Endometrial microvascular endothelial cells (primary cell): ENCODE measurements at regions not wholly inside any gene's neighbourhood (a gene's known extent, or its start where the extent isn't known, plus 50 kb on each side); places are given as distances from the start of the nearest gene placed in this dataset.
"Not testable (repeated sequence)": the region's sequence is repeated elsewhere in the genome, so short reads cannot be mapped to it uniquely, and the experiment has no call there.

Experiments
- in situ Hi-C: cut with HindIII; loops from 2 replicates; pipeline ENCODE4 v1.10.0; 2017; ENCODE audit warnings: low sequenced_read_pairs, low pct_unique_long_range_greater_than_20kb; ENCODE audit errors: inconsistent ontology term

DNA sequence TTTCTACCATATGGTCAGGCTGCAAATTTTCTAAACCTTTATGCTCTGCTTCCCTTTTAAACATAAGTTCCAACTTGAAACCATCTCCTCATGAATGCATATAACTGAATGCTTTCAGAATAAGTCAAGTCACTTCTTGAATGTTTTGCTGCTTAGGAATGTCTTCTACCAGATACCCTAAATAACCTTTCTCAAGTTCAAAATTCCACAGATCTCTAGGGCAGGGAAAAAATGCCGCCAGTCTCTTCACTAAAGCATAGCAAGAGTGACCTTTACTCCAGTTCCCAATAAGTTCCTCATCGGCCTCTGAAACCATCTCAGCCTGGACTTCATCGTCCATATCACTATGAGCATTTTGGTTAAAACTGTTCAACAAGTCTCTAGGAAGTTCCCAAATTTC is 1011.2 kb upstream of the CITED2 start:
- in situ Hi-C loops: no loop called here

DNA sequence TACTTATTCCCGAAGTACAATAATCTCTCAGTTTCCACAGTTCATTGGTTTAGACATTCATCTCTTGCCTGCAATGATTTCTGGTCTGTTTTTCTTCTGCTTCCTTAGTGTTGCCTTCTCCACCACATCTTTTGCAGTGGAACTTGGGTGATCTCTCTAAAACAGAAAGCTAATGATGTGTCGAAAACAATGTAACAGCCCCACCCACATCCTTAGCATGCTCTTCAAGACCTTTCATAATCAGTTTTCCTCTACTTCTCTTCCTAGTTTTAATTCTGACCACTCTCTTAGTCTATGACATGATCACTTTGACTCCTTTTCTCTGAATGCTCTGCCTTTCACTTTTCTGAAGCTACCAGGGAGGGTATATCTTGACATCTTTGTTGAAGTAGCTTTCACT is 1007.9 kb upstream of the CITED2 start:
- in situ Hi-C loops: no loop called here

DNA sequence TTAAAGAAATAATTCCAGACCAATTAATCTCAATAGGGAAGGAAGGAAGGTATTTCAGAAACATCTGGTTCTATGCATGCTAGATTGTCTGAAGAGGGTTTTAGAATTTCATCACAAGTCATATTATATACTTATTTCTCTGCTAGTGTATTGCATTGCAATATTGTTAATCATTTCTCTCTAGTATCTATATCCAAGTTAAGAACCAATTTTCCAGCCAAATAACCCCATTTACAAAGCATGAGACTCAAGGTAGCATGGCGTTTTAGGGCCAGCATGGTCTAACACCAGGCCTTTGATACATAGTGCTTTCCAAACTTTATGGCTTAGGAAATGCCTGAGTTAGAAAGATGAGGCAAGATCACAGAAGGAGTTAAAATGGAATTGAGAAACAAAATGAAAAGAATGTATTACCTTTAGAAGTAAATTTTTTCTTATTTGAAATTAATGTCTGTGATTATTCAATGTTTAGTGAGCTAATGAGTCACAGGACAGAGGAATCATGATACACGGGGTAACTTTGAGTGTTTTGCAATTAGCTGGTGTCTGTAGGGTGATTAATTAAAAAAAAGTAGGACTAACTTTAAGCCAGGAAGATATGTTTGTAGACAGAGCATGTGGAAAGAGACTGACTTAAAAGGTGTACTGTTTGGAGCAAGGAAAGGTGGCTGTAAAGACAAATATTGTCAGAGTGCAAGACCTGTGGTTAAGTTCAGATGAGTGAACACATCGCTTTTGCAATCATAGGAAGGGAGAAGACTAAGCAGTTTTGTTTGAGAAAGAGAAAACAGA is 1006.2 kb upstream of the CITED2 start:
- in situ Hi-C loops: no loop called here

DNA sequence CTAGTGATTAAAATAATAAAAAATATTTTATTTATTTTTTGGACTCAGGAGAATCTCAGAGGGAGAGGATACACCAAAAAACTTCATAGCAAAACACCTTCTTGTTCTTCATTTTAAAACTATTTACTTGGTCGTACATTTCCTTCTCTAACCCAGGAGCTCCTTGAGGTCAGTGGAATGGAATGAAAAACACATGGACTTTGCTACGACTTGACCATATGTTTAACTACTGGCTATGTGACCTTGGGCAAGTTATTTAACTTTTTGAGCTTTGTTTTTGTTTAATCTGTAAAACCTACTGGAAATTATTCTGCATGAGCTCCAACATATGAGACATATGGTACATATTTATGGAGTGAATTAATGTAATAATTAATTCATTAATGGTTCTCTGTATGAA is 1005.5 kb upstream of the CITED2 start:
- in situ Hi-C loops: no loop called here

GRCh38 chr6:140376209-140376608 is 1001.8 kb upstream of the CITED2 start:
- in situ Hi-C loops: no loop called here

GRCh38 chr6:140373728-140374127 is 999.3 kb upstream of the CITED2 start:
- in situ Hi-C loops: not testable (repeated sequence)

- in situ Hi-C loops: no loop called here
These were observed 997.6 kb upstream of the CITED2 start for GRCh38 chr6:140372064-140372463.

GRCh38 chr6:140370976-140371870 is 996.8 kb upstream of the CITED2 start:
- in situ Hi-C loops: no loop called here

GRCh38 chr6:140370441-140370840 is 996.0 kb upstream of the CITED2 start:
- in situ Hi-C loops: no loop called here

DNA sequence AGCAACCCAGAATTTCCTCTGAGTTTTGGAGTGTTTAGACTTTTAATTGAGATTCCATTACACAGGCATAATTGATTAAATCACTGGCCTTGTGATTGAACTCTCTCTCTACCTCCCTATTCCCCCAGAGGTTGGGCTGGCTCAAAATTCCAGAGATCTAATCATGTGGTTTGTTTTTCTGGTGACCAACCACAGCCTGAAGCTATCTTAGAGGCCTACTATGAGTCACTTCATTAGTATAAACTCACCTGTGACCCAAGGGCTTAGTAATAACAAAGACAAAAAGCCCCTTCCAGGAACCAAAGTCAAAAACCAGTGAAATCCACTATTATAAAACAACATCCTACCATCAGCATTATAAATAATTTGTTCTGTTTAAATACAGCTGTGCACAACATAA is 992.5 kb upstream of the CITED2 start:
- in situ Hi-C loops: no loop called here

- in situ Hi-C loops: no loop called here
These were observed 990.5 kb upstream of the CITED2 start for GRCh38 chr6:140364916-140365315.

DNA sequence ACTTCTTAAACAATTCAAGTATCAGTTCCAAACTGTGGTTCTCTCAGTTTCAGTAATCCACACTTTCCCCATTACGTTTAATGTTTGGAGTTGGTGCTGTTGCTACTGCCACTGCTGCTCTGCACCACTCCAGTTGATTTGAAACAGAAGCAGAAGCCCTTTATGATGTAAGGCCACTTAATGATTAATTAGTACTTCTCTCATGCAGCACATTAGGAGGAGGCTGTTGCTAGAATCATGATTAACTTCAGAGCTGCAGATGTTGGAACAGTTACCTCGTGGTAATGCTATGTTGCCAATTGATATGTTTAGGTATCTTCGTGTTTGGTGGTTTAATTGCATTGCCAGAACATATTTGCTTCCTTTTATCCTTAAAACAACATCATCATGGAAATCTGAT is 986.2 kb upstream of the CITED2 start:
- in situ Hi-C loops: no loop called here

DNA sequence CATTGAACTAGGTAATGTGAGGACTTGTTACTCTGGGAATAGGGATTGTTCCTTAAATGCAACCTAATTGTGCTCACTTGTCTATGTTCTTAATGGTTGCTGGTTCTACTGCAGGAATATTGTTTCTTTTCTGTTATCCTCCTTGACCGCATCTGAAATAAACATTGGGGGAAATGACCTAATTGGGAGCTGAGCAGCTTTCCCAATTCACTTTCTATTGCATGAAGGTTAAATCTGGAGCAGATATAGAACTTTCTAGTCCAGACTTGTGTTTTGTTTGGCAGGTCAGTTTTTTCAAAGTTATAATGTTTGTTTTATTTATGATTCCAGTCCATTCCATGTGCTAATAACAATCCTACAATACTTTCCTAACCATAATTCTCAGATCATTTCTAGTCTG is 981.0 kb upstream of the CITED2 start:
- in situ Hi-C loops: no loop called here

- in situ Hi-C loops: no loop called here
These were observed 979.8 kb upstream of the CITED2 start for GRCh38 chr6:140354296-140354695.

DNA sequence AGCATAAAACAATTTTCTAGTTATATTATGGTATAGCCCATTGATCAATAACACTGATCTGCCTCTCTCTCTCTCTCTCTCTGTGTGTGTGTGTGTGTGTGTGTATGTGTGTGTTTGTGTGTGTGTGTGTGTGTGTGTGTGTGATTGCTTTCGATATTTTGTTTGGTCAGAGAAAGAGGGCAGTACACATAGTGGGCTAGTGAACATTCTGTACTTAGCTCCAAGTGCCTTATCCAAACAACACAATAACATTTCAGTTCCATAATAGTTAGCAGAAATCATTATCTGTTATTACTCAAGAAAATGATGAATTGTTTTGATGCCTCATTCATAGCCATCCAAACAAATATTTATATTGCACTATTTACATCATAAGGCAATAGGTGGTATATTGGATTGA is 979.1 kb upstream of the CITED2 start:
- in situ Hi-C loops: no loop called here

- in situ Hi-C loops: no loop called here
These were observed 972.0 kb upstream of the CITED2 start for GRCh38 chr6:140346428-140346827.

DNA sequence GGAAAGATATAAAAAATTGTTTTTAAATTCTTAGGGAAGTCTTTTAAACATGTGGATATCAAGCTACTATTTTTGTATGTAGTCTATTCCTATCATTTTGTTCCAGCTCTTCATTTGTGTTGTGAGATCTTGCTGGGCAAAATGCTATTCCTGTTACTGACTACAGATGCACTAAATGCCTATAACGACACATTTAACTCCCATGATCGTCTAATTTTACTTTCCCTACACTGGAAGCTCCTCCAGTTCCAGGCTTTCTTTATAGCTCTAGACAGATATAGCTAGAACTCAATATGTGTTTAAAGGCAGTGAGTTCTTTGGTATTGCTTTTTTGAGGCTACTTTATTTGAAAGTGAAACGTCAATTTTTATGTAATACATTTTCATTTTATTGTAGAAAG is 971.5 kb upstream of the CITED2 start:
- in situ Hi-C loops: no loop called here

DNA sequence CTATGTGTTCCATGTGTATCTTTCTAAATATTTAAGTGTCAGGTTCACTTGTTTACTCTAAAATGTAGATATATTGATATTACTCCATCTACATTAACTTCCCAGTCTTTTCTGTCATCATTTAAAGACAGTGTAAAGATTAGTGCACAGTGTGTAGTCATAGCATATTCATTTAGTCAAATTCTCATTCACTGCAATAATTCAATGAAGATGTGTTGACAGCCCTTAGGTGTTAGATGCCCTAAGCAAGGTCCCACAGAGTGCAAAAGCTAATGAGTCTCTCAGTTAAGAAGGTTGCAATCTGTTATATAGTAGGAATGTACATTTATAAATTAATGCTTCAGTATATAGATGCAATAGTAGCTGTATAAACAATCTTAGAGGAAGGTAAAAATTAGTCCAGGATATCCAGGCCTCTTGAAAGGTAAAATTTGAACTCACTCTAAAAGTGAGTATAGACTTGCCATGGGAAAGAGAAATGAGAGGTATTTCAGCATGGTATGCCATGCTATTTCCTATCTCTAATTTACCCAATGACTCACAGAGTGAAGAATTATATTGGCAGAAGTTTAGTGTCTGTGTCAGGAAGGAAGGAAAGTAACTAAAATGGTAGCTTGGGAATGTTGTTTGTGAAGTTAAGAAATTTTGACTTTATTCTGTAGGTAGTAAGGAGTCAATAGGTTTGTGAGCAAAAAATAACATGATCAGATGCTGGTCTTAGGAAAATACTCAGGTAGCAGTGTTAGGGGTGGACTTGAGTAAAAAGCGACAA is 969.9 kb upstream of the CITED2 start:
- in situ Hi-C loops: no loop called here

DNA sequence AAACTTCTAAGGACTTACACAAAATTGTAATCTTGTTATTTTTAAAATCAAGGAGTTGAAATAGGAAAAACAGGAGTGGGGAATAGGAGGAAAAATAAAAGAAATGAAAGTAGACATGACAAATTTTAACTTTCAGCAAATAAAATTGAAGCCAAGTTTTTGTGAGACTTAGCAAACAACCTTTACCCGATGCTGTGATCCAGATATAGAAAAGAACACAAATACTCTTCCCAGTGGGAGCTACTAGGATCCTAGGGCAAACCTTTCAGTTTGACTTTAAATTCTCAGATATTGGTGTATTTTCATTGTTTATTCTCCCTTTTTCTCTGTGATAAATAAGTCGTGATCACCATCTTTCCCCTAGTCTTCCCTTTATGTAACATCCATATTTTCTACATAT is 968.7 kb upstream of the CITED2 start:
- in situ Hi-C loops: no loop called here
